ENCODE measurements at regions not wholly inside any gene's neighbourhood (a gene's known extent, or its start where the extent isn't known, plus 50 kb on each side); places are given as distances from the start of the nearest gene placed in this dataset.

DNA sequence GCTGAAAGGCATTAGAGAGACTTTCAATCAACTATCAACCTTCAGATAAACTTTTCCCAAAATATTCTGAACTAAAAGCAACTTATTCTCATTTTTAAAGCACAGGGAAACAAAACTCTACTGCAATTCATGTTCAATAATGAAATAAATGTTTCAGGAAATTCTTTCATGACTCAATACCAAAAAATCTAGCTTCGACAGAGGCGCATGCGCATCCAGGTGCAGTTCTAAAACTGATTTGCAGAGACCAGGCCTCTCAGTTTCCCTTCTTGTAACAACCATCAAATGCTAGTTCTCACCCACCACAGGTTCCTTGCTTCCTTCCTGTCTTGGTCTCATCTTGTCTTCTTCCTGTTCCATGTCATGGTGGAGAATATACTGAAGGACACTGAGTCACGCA lies 55.3 kb upstream of the NRBF2 start:
- Histone ChIP-seq H3K4me3 (ENCODE audit: insufficient read depth, low read depth, low read length) (no peak overlapping the region), H2BK120ac (ENCODE audit: low read depth, low read length) (no peak overlapping the region), H3K9ac (ENCODE audit: low read depth, low read length) (no peak overlapping the region), H4K91ac (ENCODE audit: insufficient read depth, low read depth, low read length) (no peak overlapping the region), H3K4ac (ENCODE audit: low read depth, low read length) (no peak overlapping the region), H3K56ac (ENCODE audit: extremely low read depth, insufficient read depth, low read length) (no peak overlapping the region), H3K18ac (ENCODE audit: low read depth, low read length) (no peak overlapping the region), H2AK9ac (replicated peaks; ENCODE audit: low read depth, low read length, poor library complexity) (no peak overlapping the region), H3K14ac (replicated peaks; ENCODE audit: low read depth, low read length) (no peak overlapping the region), H2BK15ac (ENCODE audit: low read depth, low read length) (no peak overlapping the region), H2AFZ (replicated peaks; ENCODE audit: low read length, poor library complexity) (no peak overlapping the region), H4K5ac (ENCODE audit: low read depth, low read length) (no peak overlapping the region), H3K79me1 (ENCODE audit: low read depth in 1 of 2, low read length in 2 of 2) (no peaks in the 10 kb centered on the region), H3K4me2 (ENCODE audit: low read depth, low read length) (no peak overlapping the region), H3K9me3 (ENCODE audit: control insufficient read depth, insufficient read depth, low read length) (no peaks in the 10 kb centered on the region), H4K20me1 (ENCODE audit: insufficient read depth, low read length) (no peaks in the 10 kb centered on the region), H3K23ac (ENCODE audit: low read depth, low read length) (no peak overlapping the region), H2AK5ac (ENCODE audit: low read depth, low read length) (no peak overlapping the region), H2BK5ac (ENCODE audit: low read depth, low read length, poor library complexity, severe bottlenecking) (no peak overlapping the region), H3K27me3 (ENCODE audit: control insufficient read depth, insufficient read depth, low read length) (peaks cover 5% of the 10 kb centered on the region; the same call in 1 of the 2 replicates), H4K8ac (ENCODE audit: low read depth in 2 of 2, low read length in 2 of 2) (no peak overlapping the region), H2BK20ac (ENCODE audit: low read depth, low read length) (no peak overlapping the region), H3K4me1 (ENCODE audit: control insufficient read depth, insufficient read depth, low read length) (no peaks in the 10 kb centered on the region), H3K27ac (ENCODE audit: insufficient read depth, low read length) (no peak overlapping the region), H3K9me1 (ENCODE audit: insufficient read depth, low read length) (no peaks in the 10 kb centered on the region), H3K36me3 (ENCODE audit: control insufficient read depth, insufficient read depth, low read length) (no peaks in the 10 kb centered on the region)
- ChIA-PET POLR2A (ENCODE audit: unreplicated experiment) (no interaction called here), CTCF (no interaction called here)
- intact Hi-C loops (cut with micrococcal nuclease): no loop called here
- DNase-seq (no peak), ATAC-seq (ENCODE audit: low read depth) (no peak)
- in situ Hi-C loops (cut with MboI; ENCODE audit: low sequenced_read_pairs): no loop called here
- 77% methylated on average over 3 of the region's 4 CpGs; no CpG with 5 or more reads in 1 of the 2 experiments for WGBS, 2 experiments (ENCODE audit: extremely low coverage in 2 of 2, insufficient read length in 1 of 2)
- dilution Hi-C loops (cut with HindIII; ENCODE audit: low sequenced_read_pairs, unreplicated experiment): no loop called here
- no TSS peak for BruUV-seq (replicated peaks)
- TF ChIP-seq NFE2L2 (IDR thresholded peaks at IDR 0.05; ENCODE audit: low read depth, low read length) (no peak), BHLHE40 (IDR thresholded peaks at IDR 0.05; ENCODE audit: low read depth, low read length) (no peak), RAD21 (IDR thresholded peaks at IDR 0.05; ENCODE audit: low read length) (no peak), SMC3 (IDR thresholded peaks at IDR 0.05; ENCODE audit: low read depth, low read length) (no peak), CHD1 (IDR thresholded peaks at IDR 0.05; ENCODE audit: low read depth, low read length) (no peak), RCOR1 (IDR thresholded peaks at IDR 0.05; ENCODE audit: insufficient replicate concordance, low read length) (no peak), MAZ (IDR thresholded peaks at IDR 0.05; ENCODE audit: borderline replicate concordance, low read depth, low read length) (no peak), MXI1 (IDR thresholded peaks at IDR 0.05; ENCODE audit: borderline replicate concordance, low read depth, low read length) (no peak), MAFK (IDR thresholded peaks at IDR 0.05; ENCODE audit: low read depth, low read length) (no peak), FOS (IDR thresholded peaks at IDR 0.05; ENCODE audit: low read depth, low read length) (no peak), POLR2A (IDR thresholded peaks at IDR 0.05; ENCODE audit: low read depth, low read length) (no peak), CEBPB (IDR thresholded peaks at IDR 0.05; ENCODE audit: low read depth, low read length) (no peak), RFX5 (IDR thresholded peaks at IDR 0.05; ENCODE audit: low read depth, low read length) (no peak)
- TF ChIP-seq, protein P1, sequence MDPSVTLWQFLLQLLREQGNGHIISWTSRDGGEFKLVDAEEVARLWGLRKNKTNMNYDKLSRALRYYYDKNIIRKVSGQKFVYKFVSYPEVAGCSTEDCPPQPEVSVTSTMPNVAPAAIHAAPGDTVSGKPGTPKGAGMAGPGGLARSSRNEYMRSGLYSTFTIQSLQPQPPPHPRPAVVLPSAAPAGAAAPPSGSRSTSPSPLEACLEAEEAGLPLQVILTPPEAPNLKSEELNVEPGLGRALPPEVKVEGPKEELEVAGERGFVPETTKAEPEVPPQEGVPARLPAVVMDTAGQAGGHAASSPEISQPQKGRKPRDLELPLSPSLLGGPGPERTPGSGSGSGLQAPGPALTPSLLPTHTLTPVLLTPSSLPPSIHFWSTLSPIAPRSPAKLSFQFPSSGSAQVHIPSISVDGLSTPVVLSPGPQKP (IDR thresholded peaks at IDR 0.05; ENCODE audit: borderline replicate concordance, low read depth, low read length): no peak
- TF ChIP-seq, protein P2, sequence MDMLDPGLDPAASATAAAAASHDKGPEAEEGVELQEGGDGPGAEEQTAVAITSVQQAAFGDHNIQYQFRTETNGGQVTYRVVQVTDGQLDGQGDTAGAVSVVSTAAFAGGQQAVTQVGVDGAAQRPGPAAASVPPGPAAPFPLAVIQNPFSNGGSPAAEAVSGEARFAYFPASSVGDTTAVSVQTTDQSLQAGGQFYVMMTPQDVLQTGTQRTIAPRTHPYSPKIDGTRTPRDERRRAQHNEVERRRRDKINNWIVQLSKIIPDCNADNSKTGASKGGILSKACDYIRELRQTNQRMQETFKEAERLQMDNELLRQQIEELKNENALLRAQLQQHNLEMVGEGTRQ (IDR thresholded peaks at IDR 0.05; ENCODE audit: low read depth, low read length): no peak
- TF ChIP-seq, protein P3, sequence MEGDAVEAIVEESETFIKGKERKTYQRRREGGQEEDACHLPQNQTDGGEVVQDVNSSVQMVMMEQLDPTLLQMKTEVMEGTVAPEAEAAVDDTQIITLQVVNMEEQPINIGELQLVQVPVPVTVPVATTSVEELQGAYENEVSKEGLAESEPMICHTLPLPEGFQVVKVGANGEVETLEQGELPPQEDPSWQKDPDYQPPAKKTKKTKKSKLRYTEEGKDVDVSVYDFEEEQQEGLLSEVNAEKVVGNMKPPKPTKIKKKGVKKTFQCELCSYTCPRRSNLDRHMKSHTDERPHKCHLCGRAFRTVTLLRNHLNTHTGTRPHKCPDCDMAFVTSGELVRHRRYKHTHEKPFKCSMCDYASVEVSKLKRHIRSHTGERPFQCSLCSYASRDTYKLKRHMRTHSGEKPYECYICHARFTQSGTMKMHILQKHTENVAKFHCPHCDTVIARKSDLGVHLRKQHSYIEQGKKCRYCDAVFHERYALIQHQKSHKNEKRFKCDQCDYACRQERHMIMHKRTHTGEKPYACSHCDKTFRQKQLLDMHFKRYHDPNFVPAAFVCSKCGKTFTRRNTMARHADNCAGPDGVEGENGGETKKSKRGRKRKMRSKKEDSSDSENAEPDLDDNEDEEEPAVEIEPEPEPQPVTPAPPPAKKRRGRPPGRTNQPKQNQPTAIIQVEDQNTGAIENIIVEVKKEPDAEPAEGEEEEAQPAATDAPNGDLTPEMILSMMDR (conservative IDR thresholded peaks at IDR 0.05; ENCODE audit: low read depth, low read length): no peak

Data from IMR-90 (cell line).